ENCODE measurements at regions not wholly inside any gene's neighbourhood (a gene's known extent, or its start where the extent isn't known, plus 50 kb on each side); places are given as distances from the start of the nearest gene placed in this dataset.

DNA sequence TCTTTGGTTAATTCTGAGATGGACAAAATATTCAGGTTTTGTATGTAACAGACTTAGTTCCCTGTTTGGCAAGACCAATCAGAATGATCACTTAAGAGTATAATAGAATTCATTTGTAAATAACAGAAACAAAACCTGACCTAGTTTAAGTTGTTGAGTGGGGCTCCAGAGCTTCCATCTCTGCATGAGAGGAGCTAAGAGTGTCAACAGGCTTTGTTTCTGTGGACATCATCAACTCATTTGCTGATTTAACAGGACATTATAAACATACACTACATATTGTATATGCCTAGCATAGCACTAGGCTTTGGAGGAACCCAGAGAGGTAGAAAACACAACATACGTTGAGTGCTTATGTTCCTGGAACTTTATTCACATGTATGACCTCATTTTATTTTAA is 75.3 kb upstream of the TRIB2 start:
- Histone ChIP-seq H3K36me3 (ENCODE audit: control insufficient read depth, insufficient read depth, low read length) (no peaks in the 10 kb centered on the region), H3K4me3 (ENCODE audit: low read depth, low read length) (no peak overlapping the region), H3K27me3 (ENCODE audit: control insufficient read depth, insufficient read depth, low read length) (no peaks in the 10 kb centered on the region)
- TF ChIP-seq CTCF (IDR thresholded peaks at IDR 0.05; ENCODE audit: insufficient read depth, low read length, poor library complexity, severe bottlenecking): no peak
- DNase-seq (ENCODE audit: low read depth): no peak

DNA sequence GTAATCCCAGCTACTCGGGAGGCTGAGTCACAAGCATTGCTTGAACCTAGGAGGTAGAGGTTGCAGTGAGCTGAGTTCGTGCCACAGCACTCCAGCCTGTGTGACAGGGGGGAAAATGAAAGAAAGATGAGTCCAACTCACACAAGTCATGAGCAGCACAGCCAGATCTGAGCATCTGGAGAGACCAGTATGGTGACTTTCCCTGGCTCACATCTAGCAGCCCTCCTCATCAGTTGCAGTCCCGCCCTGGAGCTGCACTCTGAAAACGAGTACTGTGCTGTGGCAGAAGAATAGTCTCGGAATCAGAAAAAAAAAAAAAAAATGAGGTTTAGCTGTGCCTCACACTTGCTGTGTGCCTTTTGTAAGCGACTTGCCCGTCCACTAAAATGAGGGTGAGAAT is 74.4 kb upstream of the TRIB2 start:
- H3K27me3 ChIP-seq (ENCODE audit: control insufficient read depth, insufficient read depth, low read length): no peaks in the 10 kb centered on the region
- no peak for TF ChIP-seq CTCF (IDR thresholded peaks at IDR 0.05; ENCODE audit: insufficient read depth, low read length, poor library complexity, severe bottlenecking)
- H3K36me3 ChIP-seq (ENCODE audit: control insufficient read depth, insufficient read depth, low read length): no peaks in the 10 kb centered on the region
- H3K4me3 ChIP-seq (ENCODE audit: low read depth, low read length): no peak overlapping the region
- no peak for DNase-seq (ENCODE audit: low read depth)

DNA sequence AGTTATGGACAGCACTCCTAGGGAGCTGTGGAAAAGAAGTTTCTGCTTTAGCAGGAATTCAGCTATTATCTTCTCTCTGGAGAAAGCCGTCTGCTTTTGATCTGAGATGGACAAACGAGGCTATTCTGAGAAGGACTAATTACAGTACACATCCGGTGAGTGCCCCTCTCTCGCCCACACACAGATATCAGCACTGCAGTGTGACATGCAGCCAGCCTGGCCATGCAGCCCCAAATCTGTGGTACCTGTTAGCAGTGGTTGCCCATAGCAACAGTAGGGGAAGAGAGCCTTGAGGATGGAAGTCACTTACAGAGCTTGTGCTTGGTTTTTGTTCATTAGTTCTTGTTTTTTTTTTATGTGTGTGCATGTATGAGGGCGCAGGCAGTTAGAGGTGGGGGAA is 73.9 kb upstream of the TRIB2 start:
- no peak for DNase-seq (ENCODE audit: low read depth)
- no peak for TF ChIP-seq CTCF (IDR thresholded peaks at IDR 0.05; ENCODE audit: insufficient read depth, low read length, poor library complexity, severe bottlenecking)
- H3K27me3 ChIP-seq (ENCODE audit: control insufficient read depth, insufficient read depth, low read length): no peaks in the 10 kb centered on the region

GRCh38 chr2:12649602-12650400 is 66.9 kb upstream of the TRIB2 start:
- DNase-seq (ENCODE audit: low read depth): no peak
- peaks cover 8% of the 10 kb centered on the region for H3K27me3 ChIP-seq (ENCODE audit: control insufficient read depth, insufficient read depth, low read length)
- no peak for TF ChIP-seq CTCF (IDR thresholded peaks at IDR 0.05; ENCODE audit: insufficient read depth, low read length, poor library complexity, severe bottlenecking)
- H3K4me3 ChIP-seq (ENCODE audit: low read depth, low read length): no peak overlapping the region
- no peaks in the 10 kb centered on the region for H3K36me3 ChIP-seq (ENCODE audit: control insufficient read depth, insufficient read depth, low read length)

More for the DNA sequence above, 73.9 kb upstream of the TRIB2 start:
- Histone ChIP-seq H3K36me3 (ENCODE audit: control insufficient read depth, insufficient read depth, low read length) (no peaks in the 10 kb centered on the region), H3K4me3 (ENCODE audit: low read depth, low read length) (no peak overlapping the region)

DNA sequence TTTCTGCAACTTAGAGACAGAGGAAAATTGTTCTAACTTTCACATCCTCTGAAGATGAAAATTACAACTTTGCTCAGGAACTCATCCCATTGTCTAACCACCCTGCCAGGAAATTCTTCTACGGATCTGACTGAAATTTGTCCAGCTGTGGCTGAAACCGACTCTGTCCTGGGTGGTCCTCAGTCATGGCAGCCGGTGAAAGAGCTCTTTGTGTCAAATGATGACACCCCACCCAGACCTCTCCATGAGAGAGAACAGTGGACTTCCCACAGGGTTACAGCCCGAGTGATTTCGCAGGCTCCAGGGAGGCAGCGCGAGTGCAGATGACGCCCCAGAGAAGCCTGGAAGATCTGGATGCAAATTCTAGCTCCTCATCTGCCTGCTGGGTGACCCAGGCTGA is 65.1 kb upstream of the TRIB2 start:
- Histone ChIP-seq H3K4me3 (ENCODE audit: low read depth, low read length) (no peak overlapping the region), H3K36me3 (ENCODE audit: control insufficient read depth, insufficient read depth, low read length) (no peaks in the 10 kb centered on the region), H3K27me3 (ENCODE audit: control insufficient read depth, insufficient read depth, low read length) (peaks cover 8% of the 10 kb centered on the region)
- no peak for TF ChIP-seq CTCF (IDR thresholded peaks at IDR 0.05; ENCODE audit: insufficient read depth, low read length, poor library complexity, severe bottlenecking)
- DNase-seq (ENCODE audit: low read depth): no peak

- no peak for TF ChIP-seq CTCF (IDR thresholded peaks at IDR 0.05; ENCODE audit: insufficient read depth, low read length, poor library complexity, severe bottlenecking)
- no peak overlapping the region for H3K4me3 ChIP-seq (ENCODE audit: low read depth, low read length)
- no peak for DNase-seq (ENCODE audit: low read depth)
- no peaks in the 10 kb centered on the region for H3K36me3 ChIP-seq (ENCODE audit: control insufficient read depth, insufficient read depth, low read length)
- H3K27me3 ChIP-seq (ENCODE audit: control insufficient read depth, insufficient read depth, low read length): peaks cover 8% of the 10 kb centered on the region
Measured at GRCh38 chr2:12652723-12653122, 64.0 kb upstream of the TRIB2 start.
